Ovary (tissue), 7 donors: ENCODE measurements at regions not wholly inside any gene's neighbourhood (a gene's known extent, or its start where the extent isn't known, plus 50 kb on each side); places are given as distances from the start of the nearest gene placed in this dataset.
"Not testable (repeated sequence)": the region's sequence is repeated elsewhere in the genome, so short reads cannot be mapped to it uniquely, and the experiment has no call there.

Source experiments
- DNase-seq, 5 donors: peaks; one replicate each; pipeline ENCODE4 v3.0.0-alpha.2; 2019 to 2020
- H3K27ac ChIP-seq, 2 donors: fragments of 200-600 bp; one replicate each; pipeline versions ENCODE4 v1.5.1 to v1.8.0; 2019 to 2022
- H3K27me3 ChIP-seq: fragments of 200-600 bp; one replicate; pipeline ENCODE4 v1.8.0; 2022
- H3K36me3 ChIP-seq: fragments of 200-600 bp; sonication (generic); one replicate; pipeline ENCODE4 v1.5.1; 2019
- H3K4me1 ChIP-seq: one replicate; pipeline ENCODE4 v1.8.1; 2013; ENCODE audit warnings: mild to moderate bottlenecking, moderate library complexity; ENCODE audit not compliant: insufficient read depth
- H3K4me3 ChIP-seq: fragments of 200-600 bp; sonication (generic); one replicate; pipeline ENCODE4 v1.5.1; 2017
- H3K9me3 ChIP-seq, 2 donors: fragments of 200-600 bp in 1 of 2; sonication (generic) in 1 of 2; one replicate each; pipeline versions ENCODE4 v1.5.1 to v1.8.1; 2013 to 2019; ENCODE audit warnings: mild to moderate bottlenecking in 1 of 2, moderate library complexity in 1 of 2
- CTCF ChIP-seq, 3 donors: fragments of 450-650 bp in 2 of 3; fragments of 200-600 bp in 1 of 3; IDR thresholded peaks; one replicate each; pipeline versions ENCODE4 v1.5.1 to v1.8.0; 2016 to 2022; ENCODE audit warnings: antibody characterized with exemption in 3 of 3, mild to moderate bottlenecking in 1 of 3
- EP300 ChIP-seq: sonication (generic); formaldehyde crosslinking; IDR thresholded peaks from one replicate; pipeline ENCODE4 v1.6.1; 2017; ENCODE audit warnings: antibody characterized with exemption
- POLR2A ChIP-seq: fragments of 450-650 bp; IDR thresholded peaks from one replicate; pipeline ENCODE4 v1.6.1; 2017; ENCODE audit warnings: antibody characterized with exemption, mild to moderate bottlenecking, moderate library complexity
- WGBS, 3 donors: extraction: QIAGEN DNeasy Blood & Tissue Kit in 1 of 3; methylation state at CpG; one replicate each; pipeline versions ENCODE4 v1.1.5 to v1.1.7; 2013 to 2017; 5-methylcytosine and 5-hydroxymethylcytosine counted together
- intact Hi-C, 4 donors: fragments of 100-400 bp; cut with DNase I; formaldehyde crosslinking; loops; one replicate each; pipeline versions ENCODE4 v1.11.0 to v1.15.1; 2022 to 2023
- donor health status: DM: no; HTN: no; CAD: no; lungs with moderate emphysema.
- donor health status: DM: no; HTN: no; CAD: no.
- donor health status: Bipolar disorder and iron deficiency.
- donor health status: DM: no; HTN: no; CAD: no.
- donor health status: DM: yes; HTN: yes; CAD: no.

- Histone ChIP-seq H3K27me3 (no peaks in the 10 kb centered on the region), H3K4me1 (peaks cover 8% of the 10 kb centered on the region), H3K4me3 (no peak overlapping the region), H3K27ac (no peak overlapping the region), H3K36me3 (no peaks in the 10 kb centered on the region), H3K9me3 (no peaks in the 10 kb centered on the region)
- WGBS, 3 donors: 74 to 76% (median 76%) methylated on average over 10 of the region's 10 CpGs
- TF ChIP-seq CTCF (IDR thresholded peaks at IDR 0.05) (no peak), EP300 (no peak), POLR2A (no peak)
- no peak for DNase-seq
- intact Hi-C loops: no loop called here
Measured at GRCh38 chr12:31897781-31898503, 61.3 kb upstream of the RESF1 start.

GRCh38 chr12:31897092-31897491 lies 62.1 kb upstream of the RESF1 start:
- H3K27ac ChIP-seq, H3K9me3 ChIP-seq, H3K4me3 ChIP-seq, DNase-seq, H3K4me1 ChIP-seq, H3K27me3 ChIP-seq, intact Hi-C loops, H3K36me3 ChIP-seq: not testable (repeated sequence)
- 78 to 87% (median 80%) methylated on average over 8 of the region's 8 CpGs for WGBS, 3 donors

- no peaks in the 10 kb centered on the region for H3K9me3 ChIP-seq
- no peaks in the 10 kb centered on the region for H3K27me3 ChIP-seq
- TF ChIP-seq POLR2A: no peak
- TF ChIP-seq CTCF (IDR thresholded peaks at IDR 0.05): no peak
- TF ChIP-seq EP300: no peak
- no peak overlapping the region for H3K4me3 ChIP-seq
- peak in 4 of 5 donors; percentile 21 to 59 (median 48) for DNase-seq
- no peaks in the 10 kb centered on the region for H3K36me3 ChIP-seq
- peak overlapping the region in 1 of 2 donors; percentile 12 for H3K27ac ChIP-seq
- intact Hi-C loops: no loop called here
- 6 to 9% (median 6%) methylated on average over 6 of the region's 6 CpGs for WGBS, 3 donors
- peaks cover 8% of the 10 kb centered on the region for H3K4me1 ChIP-seq
Measured at GRCh38 chr12:31896514-31897039, 62.6 kb upstream of the RESF1 start.

GRCh38 chr12:31895449-31896150 lies 63.6 kb upstream of the RESF1 start:
- H3K4me3 ChIP-seq: no peak overlapping the region
- H3K9me3 ChIP-seq: no peaks in the 10 kb centered on the region
- H3K27me3 ChIP-seq: no peaks in the 10 kb centered on the region
- intact Hi-C loops: no loop called here
- DNase-seq: no peak
- H3K4me1 ChIP-seq: peaks cover 8% of the 10 kb centered on the region
- H3K27ac ChIP-seq: no peak overlapping the region
- H3K36me3 ChIP-seq: no peaks in the 10 kb centered on the region
- TF ChIP-seq CTCF (IDR thresholded peaks at IDR 0.05) (no peak), EP300 (no peak), POLR2A (no peak)
- 96 to 97% (median 96%) methylated on average over 8 of the region's 8 CpGs for WGBS, 3 donors
